D721Med (cell line): ENCODE measurements at regions not wholly inside any gene's neighbourhood (a gene's known extent, or its start where the extent isn't known, plus 50 kb on each side); places are given as distances from the start of the nearest gene placed in this dataset.

ENCODE experiments used
- DNase-seq: peaks from one replicate; pipeline ENCODE4 v3.0.0; 2011; ENCODE audit warnings: low spot score; ENCODE audit not compliant: insufficient read length
- FAIRE-seq: peaks from 2 replicates; lab custom pipeline; 2011; peaks lifted over from hg19 to GRCh38; lab: Jason Lieb, UNC
- CTCF ChIP-seq: IDR thresholded peaks from 2 replicates; pipeline ENCODE4 v1.5.1; 2012; ENCODE audit warnings: mild to moderate bottlenecking, control low read depth; ENCODE audit not compliant: insufficient read depth; ENCODE audit errors: missing control alignments

- DNase-seq = no peak
- no peak for TF ChIP-seq CTCF
- no peak for FAIRE-seq
These were observed 72.3 kb upstream of the CTNNB1 start for GRCh38 chr3:41126961-41127360.

DNA sequence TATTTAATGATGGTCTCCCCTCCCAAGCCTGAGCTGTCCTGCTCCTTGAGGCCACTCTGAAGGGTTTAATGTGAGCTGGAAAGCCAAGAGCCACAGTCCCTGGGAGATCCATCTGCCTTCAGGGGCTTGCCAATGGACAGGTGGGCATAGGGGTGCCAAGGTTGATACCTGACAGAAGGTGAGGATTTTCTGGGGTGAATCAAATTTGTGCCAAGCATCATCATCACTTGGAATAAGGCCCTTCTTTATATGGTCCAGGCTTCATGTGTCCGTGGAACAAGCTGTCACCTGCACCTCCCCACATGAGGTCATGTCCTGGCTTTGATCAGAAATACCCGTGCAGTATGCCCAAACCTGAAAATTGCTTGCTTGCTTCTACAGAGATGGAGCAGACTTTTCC, 71.9 kb upstream of the CTNNB1 start:
- FAIRE-seq = no peak
- no peak for TF ChIP-seq CTCF
- DNase-seq = no peak

DNA sequence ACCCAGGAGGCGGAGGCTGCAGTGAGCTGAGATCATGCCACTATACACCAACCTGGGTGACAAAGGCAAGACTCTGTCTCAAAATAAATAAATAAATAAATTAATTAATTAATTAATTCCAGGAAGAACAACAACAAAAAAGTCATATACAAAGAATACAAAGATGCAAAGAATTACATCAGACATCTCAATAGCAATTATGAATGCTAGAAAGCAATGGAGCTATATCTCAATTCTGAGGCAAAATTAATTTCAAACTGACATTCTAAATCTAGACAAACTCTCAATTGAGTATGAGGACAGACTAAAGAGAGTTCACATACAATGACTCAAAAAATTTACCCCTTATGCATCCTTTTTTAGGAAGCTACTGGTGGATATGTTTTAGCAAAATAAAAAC, 69.6 kb upstream of the CTNNB1 start:
- FAIRE-seq (no peak), DNase-seq (no peak)
- no peak for TF ChIP-seq CTCF

DNA sequence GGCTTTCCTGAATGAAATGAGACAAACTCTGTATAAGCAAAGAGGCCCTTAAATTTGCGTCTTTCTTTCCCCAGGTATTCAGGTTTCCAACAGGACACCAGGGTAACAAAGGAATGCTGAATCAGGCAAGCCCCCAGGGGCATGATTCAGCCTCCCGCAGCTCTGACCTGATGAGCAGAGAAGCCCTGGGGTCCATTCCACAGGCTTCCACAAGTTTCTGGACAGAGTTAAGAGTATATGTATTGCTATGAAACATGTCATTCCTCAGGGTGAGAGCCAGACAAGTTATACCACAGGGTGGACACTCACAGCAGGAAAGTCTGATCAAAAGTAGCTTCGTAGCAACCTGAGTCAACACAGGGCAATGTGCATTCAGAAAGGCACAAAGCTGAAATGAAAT, 68.1 kb upstream of the CTNNB1 start:
- TF ChIP-seq CTCF = no peak
- FAIRE-seq (no peak), DNase-seq (no peak)

DNA sequence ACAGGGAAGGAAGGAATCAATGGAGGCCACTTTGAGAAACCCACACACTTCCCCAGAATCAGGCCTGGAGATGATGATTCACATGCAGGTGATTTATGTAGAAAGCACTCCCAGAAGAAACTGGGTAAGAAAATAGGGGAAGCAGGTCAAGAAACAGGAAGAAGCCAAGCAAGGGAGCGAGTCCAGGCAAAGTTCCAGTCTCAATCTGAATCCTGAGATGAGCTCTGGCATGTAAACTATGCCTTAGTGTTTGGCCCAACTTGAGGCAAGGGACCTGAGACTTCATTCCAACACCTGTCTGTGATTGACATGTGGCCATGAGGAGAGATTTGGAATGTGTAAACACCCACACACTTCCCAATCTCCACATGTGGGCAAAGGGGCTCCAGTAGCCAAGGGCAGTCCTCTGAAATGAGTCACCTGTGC, 61.6 kb upstream of the CTNNB1 start:
- TF ChIP-seq CTCF = no peak
- DNase-seq = no peak
- no peak for FAIRE-seq

GRCh38 chr3:41138146-41138545, 61.2 kb upstream of the CTNNB1 start:
- no peak for DNase-seq
- no peak for TF ChIP-seq CTCF
- no peak for FAIRE-seq

DNA sequence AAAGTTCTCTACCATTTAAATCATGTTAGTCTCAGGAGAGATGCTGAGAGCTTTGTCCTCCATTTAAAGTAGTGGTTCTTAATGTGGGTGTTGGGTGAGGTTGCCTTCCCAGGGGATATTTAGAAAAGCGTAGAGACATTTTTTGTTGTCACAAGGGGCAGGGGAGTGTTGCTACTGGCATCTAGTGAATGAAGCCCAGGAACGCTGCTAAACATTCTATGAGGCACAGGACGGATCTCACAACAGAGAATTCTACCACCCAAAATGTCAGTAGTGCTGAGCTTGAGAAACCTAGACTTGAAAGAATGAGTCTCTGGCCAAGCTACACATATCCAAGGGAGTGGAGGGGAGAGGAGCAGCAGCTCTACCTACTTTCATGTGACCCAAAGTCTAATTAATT, 60.7 kb upstream of the CTNNB1 start:
- no peak for TF ChIP-seq CTCF
- FAIRE-seq = no peak

More for the DNA sequence above, 60.7 kb upstream of the CTNNB1 start:
- DNase-seq = no peak
